CD14-positive monocyte (primary cell): ENCODE measurements at regions not wholly inside any gene's neighbourhood (a gene's known extent, or its start where the extent isn't known, plus 50 kb on each side); places are given as distances from the start of the nearest gene placed in this dataset.

ENCODE experiments used
- DNase-seq, 3 donors: peaks; one replicate each; pipeline ENCODE4 v3.0.0-alpha.2; 2011 to 2022
- H2AFZ ChIP-seq: 2 replicates; pipeline ENCODE4 v1.6.0; 2012; ENCODE audit warnings: mild to moderate bottlenecking, low read depth, low read length, inconsistent platforms; ENCODE audit not compliant: insufficient read depth, poor library complexity, severe bottlenecking
- H3K27ac ChIP-seq, 2 donors: 1 replicate in 1 of 2; 2 replicates in 1 of 2; pipeline ENCODE4 v1.5.1; 2012 to 2013; ENCODE audit warnings: low read length in 2 of 2, control low read depth in 1 of 2, inconsistent platforms in 1 of 2, low read depth in 1 of 2, mild to moderate bottlenecking in 1 of 2
- H3K27me3 ChIP-seq, 2 donors: one replicate each; pipeline versions ENCODE4 v1.6.0 to v1.6.1; 2011 to 2013; ENCODE audit warnings: low read length in 2 of 2; ENCODE audit not compliant: control insufficient read depth in 2 of 2, insufficient read depth in 2 of 2
- H3K36me3 ChIP-seq, 2 donors: replicated peaks in 1 of 2; 1 replicate in 1 of 2; 2 replicates in 1 of 2; pipeline versions ENCODE4 v1.5.1 to v1.6.1; 2012 to 2013; ENCODE audit warnings: low read length in 2 of 2, control low read depth in 1 of 2, inconsistent platforms in 1 of 2, mild to moderate bottlenecking in 1 of 2; ENCODE audit not compliant: insufficient read depth in 2 of 2, control insufficient read depth in 1 of 2
- H3K4me1 ChIP-seq, 2 donors: 1 replicate in 1 of 2; 2 replicates in 1 of 2; pipeline versions ENCODE4 v1.5.1 to v1.6.1; 2012 to 2013; ENCODE audit warnings: low read length in 2 of 2, control low read depth in 1 of 2, inconsistent platforms in 1 of 2, mild to moderate bottlenecking in 1 of 2, moderate library complexity in 1 of 2; ENCODE audit not compliant: insufficient read depth in 2 of 2, control insufficient read depth in 1 of 2
- H3K4me2 ChIP-seq: replicated peaks from 2 replicates; pipeline ENCODE3; 2012; ENCODE audit warnings: low read length, moderate library complexity, mild to moderate bottlenecking; ENCODE audit not compliant: poor library complexity, severe bottlenecking; ENCODE audit errors: extremely low read depth
- H3K4me3 ChIP-seq, 3 experiments: fragments of 200-600 bp in 1 of 3; sonication (generic) in 1 of 3; replicated peaks in 1 of 3; 1 replicate in 2 of 3; 2 replicates in 1 of 3; pipeline ENCODE4 v1.5.1; 2011 to 2013; ENCODE audit warnings: low read length in 3 of 3, mild to moderate bottlenecking in 3 of 3, control low read depth in 2 of 3, low read depth in 2 of 3, inconsistent platforms in 1 of 3, moderate library complexity in 1 of 3
- H3K79me2 ChIP-seq: 2 replicates; pipeline ENCODE4 v1.6.0; 2012; ENCODE audit warnings: mild to moderate bottlenecking, control low read depth, inconsistent platforms, low read length, moderate library complexity; ENCODE audit not compliant: insufficient read depth
- H3K9ac ChIP-seq: 2 replicates; pipeline ENCODE4 v1.6.0; 2017; ENCODE audit warnings: low read length, mild to moderate bottlenecking; ENCODE audit not compliant: insufficient read depth, poor library complexity, severe bottlenecking
- H3K9me3 ChIP-seq, 2 donors: replicated peaks in 1 of 2; 1 replicate in 1 of 2; 2 replicates in 1 of 2; pipeline versions ENCODE4 v1.5.1 to v1.6.1; 2012 to 2013; ENCODE audit warnings: low read length in 2 of 2, control low read depth in 1 of 2; ENCODE audit not compliant: control insufficient read depth in 1 of 2, insufficient read depth in 1 of 2
- H4K20me1 ChIP-seq: 2 replicates; pipeline ENCODE4 v1.6.0; 2012; ENCODE audit warnings: mild to moderate bottlenecking, low read length, control low read depth, moderate library complexity; ENCODE audit not compliant: insufficient read depth
- H3K27ac Mint-ChIP-seq, 7 donors: one replicate each; pipeline ENCODE4 v1.8.0; 2020; ENCODE audit warnings: mild to moderate bottlenecking in 7 of 7, mixed read lengths in 7 of 7, moderate library complexity in 6 of 7, inconsistent platforms in 2 of 7
- H3K27me3 Mint-ChIP-seq, 3 donors: one replicate each; pipeline ENCODE4 v1.8.0; 2021 to 2022; ENCODE audit warnings: low read depth in 3 of 3, mild to moderate bottlenecking in 3 of 3, mixed read lengths in 3 of 3, moderate library complexity in 3 of 3, inconsistent platforms in 1 of 3
- H3K36me3 Mint-ChIP-seq, 2 donors: one replicate each; pipeline ENCODE4 v1.8.0; 2020; ENCODE audit warnings: mixed read lengths in 2 of 2, inconsistent platforms in 1 of 2, mild to moderate bottlenecking in 1 of 2
- H3K4me1 Mint-ChIP-seq: one replicate; pipeline ENCODE4 v1.8.0; 2020; ENCODE audit warnings: mild to moderate bottlenecking, mixed read lengths
- H3K4me3 Mint-ChIP-seq, 2 donors: one replicate each; pipeline ENCODE4 v1.8.0; 2020; ENCODE audit warnings: mild to moderate bottlenecking in 2 of 2, mixed read lengths in 2 of 2, moderate library complexity in 1 of 2
- H3K9me3 Mint-ChIP-seq, 7 donors: one replicate each; pipeline ENCODE4 v1.8.0; 2020 to 2022; ENCODE audit warnings: mixed read lengths in 7 of 7, mild to moderate bottlenecking in 6 of 7, moderate library complexity in 6 of 7, inconsistent platforms in 2 of 7
- CTCF ChIP-seq: fragments of 200-600 bp; IDR thresholded peaks from one replicate; pipeline ENCODE4 v1.8.0; 2022; ENCODE audit warnings: antibody characterized with exemption, mild to moderate bottlenecking
- WGBS: methylation state at CpG from one replicate; pipeline ENCODE4 v1.1.5; 2013; ENCODE audit warnings: missing lambda C conversion rate; ENCODE audit not compliant: insufficient coverage; 5-methylcytosine and 5-hydroxymethylcytosine counted together
- intact Hi-C, 2 donors: fragments of 100-400 bp; cut with micrococcal nuclease; formaldehyde crosslinking; loops; one replicate each; pipeline versions ENCODE4 v1.15.0 to v1.15.1; 2023

GRCh38 chr22:22833059-22833458 lies 54.6 kb upstream of the IGLL5 start:
- Histone ChIP-seq H3K4me2 (no peak overlapping the region), H3K27me3 (no peaks in the 10 kb centered on the region), H3K9me3 (no peaks in the 10 kb centered on the region), H3K79me2 (no peaks in the 10 kb centered on the region), H3K36me3 (no peaks in the 10 kb centered on the region), H3K4me3 (no peak overlapping the region), H3K27ac (no peak overlapping the region), H4K20me1 (no peaks in the 10 kb centered on the region), H3K9ac (no peak overlapping the region), H2AFZ (no peak overlapping the region), H3K4me1 (peaks cover 21 to 25% of the 10 kb centered on the region in 2 donors)
- Mint-ChIP-seq H3K4me3 (no peak overlapping the region), H3K9me3 (peaks cover 0 to 9% (median 4%) of the 10 kb centered on the region in 7 donors), H3K4me1 (peaks cover 19% of the 10 kb centered on the region), H3K27ac (no peak overlapping the region), H3K36me3 (no peaks in the 10 kb centered on the region), H3K27me3 (no peaks in the 10 kb centered on the region)
- intact Hi-C loops, result no loop called here
- WGBS, result 88% methylated on average over 2 of the region's 3 CpGs
- DNase-seq, result no peak
- TF ChIP-seq CTCF, result no peak

- no peaks in the 10 kb centered on the region for H3K27me3 ChIP-seq
- H3K4me3 Mint-ChIP-seq, result no peak overlapping the region
- H3K27ac ChIP-seq, result no peak overlapping the region
- H3K27me3 Mint-ChIP-seq, result no peaks in the 10 kb centered on the region
- no peak overlapping the region for H3K27ac Mint-ChIP-seq
- no peak overlapping the region for H3K9ac ChIP-seq
- no peak overlapping the region for H3K4me3 ChIP-seq
- H3K4me2 ChIP-seq, result no peak overlapping the region
- no peaks in the 10 kb centered on the region for H3K79me2 ChIP-seq
- no peak for TF ChIP-seq CTCF
- H3K36me3 Mint-ChIP-seq, result no peaks in the 10 kb centered on the region
- intact Hi-C loops, result no loop called here
- peaks cover 23% of the 10 kb centered on the region for H3K4me1 Mint-ChIP-seq
- no peaks in the 10 kb centered on the region for H4K20me1 ChIP-seq
- H2AFZ ChIP-seq, result no peak overlapping the region
- no peaks in the 10 kb centered on the region for H3K9me3 ChIP-seq
- WGBS, result no CpG with 5 or more reads among the region's 4 CpGs
- H3K4me1 ChIP-seq, result peaks cover 25 to 29% of the 10 kb centered on the region in 2 donors
- no peaks in the 10 kb centered on the region for H3K36me3 ChIP-seq
- peaks cover 0 to 9% (median 4%) of the 10 kb centered on the region in 7 donors for H3K9me3 Mint-ChIP-seq
- no peak for DNase-seq
These were observed 54.1 kb upstream of the IGLL5 start for GRCh38 chr22:22833488-22833887.
